K562 (cell line): ENCODE measurements at regions not wholly inside any gene's neighbourhood (a gene's known extent, or its start where the extent isn't known, plus 50 kb on each side); places are given as distances from the start of the nearest gene placed in this dataset.
A peak's percentile ranks its signal among the peaks of the same experiment; 100 is the strongest.

Experiments
- ATAC-seq: fragments of 200-7000 bp; cut with Tn5 transposase; 3 replicates; pipeline ENCODE4 v1.9.1; 2020; ENCODE audit warnings: moderate library complexity
- BruUV-seq: library from RNA; stranded (reverse); fragments of 400-500 nt; replicated peaks from 2 replicates; lab custom pipeline; 2021; lab: Mats Ljungman, UMichigan
- CTCF ChIA-PET: fragments of 300-600 bp; formaldehyde crosslinking; extraction: SDS; loops from one replicate; lab custom pipeline; 2021; ENCODE audit warnings: low intra/inter-chr PET ratio; lab: Yijun Ruan, JAX
- POLR2A ChIA-PET: fragments of 300-600, 350-650 bp; sonication (Branson Sonifier 250); formaldehyde crosslinking; extraction: SDS; loops from one replicate; lab custom pipeline; 2021; ENCODE audit warnings: antibody characterized with exemption, inconsistent platforms; lab: Yijun Ruan, JAX
- DNase-seq, 4 experiments: peaks; one replicate each; pipeline versions ENCODE4 v3.0.0 to v3.0.0-alpha.2; 2011 to 2018; ENCODE audit warnings: low spot score in 3 of 4, mixed read lengths in 3 of 4; ENCODE audit errors: extremely low read depth in 1 of 4
- FAIRE-seq: peaks from 2 replicates; lab custom pipeline; 2011; peaks lifted over from hg19 to GRCh38; lab: Jason Lieb, UNC
- H2AFZ ChIP-seq: 2 replicates; pipeline ENCODE4 v1.6.0; 2011; ENCODE audit warnings: low read depth, low read length, control low read depth, inconsistent platforms
- H3K27ac ChIP-seq: fragments of 200-600 bp; 3 replicates; pipeline ENCODE4 v1.8.0; 2011; ENCODE audit warnings: low read depth, mild to moderate bottlenecking, control low read depth, inconsistent platforms, low read length, moderate library complexity, mixed read lengths; ENCODE audit errors: extremely low read depth
- H3K27me3 ChIP-seq, 2 experiments: fragments of 300-600 bp in 1 of 2; 2 replicates in 1 of 2; 3 replicates in 1 of 2; pipeline versions ENCODE4 v1.6.0 to v1.8.0; 2011; ENCODE audit warnings: inconsistent platforms in 2 of 2, low read length in 2 of 2, mild to moderate bottlenecking in 1 of 2, mixed read lengths in 1 of 2, moderate library complexity in 1 of 2; ENCODE audit not compliant: control insufficient read depth in 2 of 2, insufficient read depth in 2 of 2
- H3K36me3 ChIP-seq: fragments of 300-600 bp; 3 replicates; pipeline ENCODE4 v1.8.0; 2011; ENCODE audit warnings: mild to moderate bottlenecking, low read length, inconsistent platforms; ENCODE audit not compliant: control insufficient read depth, insufficient read depth
- H3K4me1 ChIP-seq, 2 experiments: fragments of 200-600 bp in 1 of 2; replicated peaks in 1 of 2; 2 replicates in 1 of 2; 3 replicates in 1 of 2; pipeline versions ENCODE4 v1.5.1 to v1.8.0; 2011; ENCODE audit warnings: inconsistent platforms in 2 of 2, low read length in 2 of 2, mild to moderate bottlenecking in 1 of 2, mixed read lengths in 1 of 2, moderate library complexity in 1 of 2; ENCODE audit not compliant: control insufficient read depth in 2 of 2, insufficient read depth in 2 of 2
- H3K4me2 ChIP-seq: 2 replicates; pipeline ENCODE4 v1.6.1; 2011; ENCODE audit warnings: low read length, control low read depth, inconsistent platforms, mixed read lengths; ENCODE audit not compliant: insufficient read depth
- H3K4me3 ChIP-seq: fragments of 200-600 bp; sonication (generic), shearing (Covaris generic); 2 replicates; pipeline ENCODE4 v1.5.1; 2016; ENCODE audit warnings: control low read depth, inconsistent platforms
- H3K79me2 ChIP-seq: fragments of 200-600 bp; 3 replicates; pipeline ENCODE4 v1.8.0; 2011; ENCODE audit warnings: low read length, inconsistent platforms; ENCODE audit not compliant: control insufficient read depth, insufficient read depth
- H3K9ac ChIP-seq, 2 experiments: 2 replicates each; pipeline versions ENCODE4 v1.6.0 to v1.6.1; 2011; ENCODE audit warnings: low read depth in 2 of 2, low read length in 2 of 2, control low read depth in 1 of 2, inconsistent platforms in 1 of 2, mild to moderate bottlenecking in 1 of 2, mixed read lengths in 1 of 2; ENCODE audit not compliant: insufficient read depth in 1 of 2
- H3K9me1 ChIP-seq: one replicate; pipeline ENCODE4 v1.6.0; 2011; ENCODE audit warnings: inconsistent platforms, mild to moderate bottlenecking, low read length, moderate library complexity; ENCODE audit not compliant: control insufficient read depth, insufficient read depth
- H3K9me3 ChIP-seq: replicated peaks from 2 replicates; pipeline ENCODE4 v1.5.1; 2011; ENCODE audit warnings: low read depth, low read length, inconsistent platforms; ENCODE audit not compliant: control insufficient read depth, insufficient read depth
- H4K20me1 ChIP-seq: replicated peaks from 2 replicates; pipeline ENCODE4 v1.6.1; 2011; ENCODE audit warnings: low read length, inconsistent platforms, mixed read lengths; ENCODE audit not compliant: control insufficient read depth, insufficient read depth
- ARID2 ChIP-seq: fragments of 450-650 bp; IDR thresholded peaks from 2 replicates; pipeline ENCODE4 v1.6.1; 2017; ENCODE audit warnings: antibody characterized with exemption, mild to moderate bottlenecking
- CBX3 ChIP-seq, 2 experiments: IDR thresholded peaks; 1 replicate in 1 of 2; 2 replicates in 1 of 2; pipeline ENCODE4 v1.6.1; 2012; ENCODE audit warnings: inconsistent platforms in 2 of 2, low read length in 2 of 2, borderline replicate concordance in 1 of 2, control low read depth in 1 of 2
- DACH1 ChIP-seq: fragments of 450-650 bp; IDR thresholded peaks from 2 replicates; pipeline ENCODE4 v1.6.1; 2018; ENCODE audit not compliant: partially characterized antibody
- GABPB2 ChIP-seq: fragments of 250-450 bp; sonication (Bioruptor Pico); conservative IDR thresholded peaks from 2 replicates; pipeline ENCODE4 v1.5.1; 2021; ENCODE audit warnings: mild to moderate bottlenecking
- HDAC3 ChIP-seq: fragments of 450-650 bp; IDR thresholded peaks from 2 replicates; pipeline ENCODE4 v1.6.1; 2018; ENCODE audit warnings: borderline replicate concordance, mild to moderate bottlenecking, moderate library complexity; ENCODE audit not compliant: partially characterized antibody
- MCM3 ChIP-seq: fragments of 450-650 bp; IDR thresholded peaks from 2 replicates; pipeline ENCODE4 v1.6.1; 2016
- MTF1 ChIP-seq: fragments of 250-450 bp; sonication (Bioruptor Pico); IDR thresholded peaks from 2 replicates; pipeline ENCODE4 v1.9.0; 2021; ENCODE audit warnings: moderate library complexity, mild to moderate bottlenecking, inconsistent platforms, borderline replicate concordance
- MYBL2 ChIP-seq, 2 experiments: fragments of 450-650 bp in 1 of 2; sonication (generic) in 1 of 2; formaldehyde crosslinking in 1 of 2; IDR thresholded peaks; 2 replicates each; pipeline versions ENCODE4 v1.6.1 to v1.8.1; 2017 to 2022; ENCODE audit warnings: borderline replicate concordance in 1 of 2, inconsistent platforms in 1 of 2, low read depth in 1 of 2, mild to moderate bottlenecking in 1 of 2, missing genetic modification reagents in 1 of 2, moderate library complexity in 1 of 2
- SMARCB1 ChIP-seq: IDR thresholded peaks from 2 replicates; pipeline ENCODE4 v1.6.1; 2011; ENCODE audit warnings: improper control_type of control experiment, low read depth; ENCODE audit not compliant: insufficient read length
- TRIM24 ChIP-seq, 2 experiments: fragments of 450-650 bp; IDR thresholded peaks; 2 replicates each; pipeline ENCODE4 v1.6.1; 2016
- TRIM28 ChIP-seq: fragments of 450-650 bp; IDR thresholded peaks from 2 replicates; pipeline ENCODE4 v1.6.1; 2017
- U2AF1 ChIP-seq: fragments of 200-400 bp; formaldehyde crosslinking; optimal IDR thresholded peaks from 2 replicates; pipeline ENCODE3; 2017; ENCODE audit warnings: mild to moderate bottlenecking, low read depth, low read length, moderate library complexity
- WGBS: fragments of 100-300 bp; shearing (Covaris generic); methylation state at CpG from one replicate; pipeline ENCODE4 v1.1.6; 2016; ENCODE audit warnings: low coverage, mixed read lengths; ENCODE audit not compliant: insufficient coverage; ENCODE audit errors: missing lambda C conversion rate; 5-methylcytosine and 5-hydroxymethylcytosine counted together
- in situ Hi-C: fragments of 300-500 bp; cut with MboI; formaldehyde crosslinking; loops from 4 replicates; pipeline ENCODE4 v1.15.0; 2018; ENCODE audit warnings: inconsistent platforms, mixed read lengths
- intact Hi-C: fragments of 100-400 bp; cut with micrococcal nuclease; formaldehyde crosslinking; loops from 2 replicates; pipeline ENCODE4 v1.14.2; 2022

GRCh38 chr12:33649992-33650391 lies 210.4 kb upstream of the SYT10 start:
- BruUV-seq: no TSS peak
- Histone ChIP-seq H3K9me3 (peaks cover 3% of the 10 kb centered on the region; the same call in 1 of the 2 replicates), H3K4me2 (no peak overlapping the region), H3K9me1 (no peaks in the 10 kb centered on the region), H3K79me2 (no peaks in the 10 kb centered on the region), H3K4me1 (no peaks in the 10 kb centered on the region; a peak in 1 of 5 replicates), H4K20me1 (no peaks in the 10 kb centered on the region), H3K9ac (no peak overlapping the region), H3K27ac (no peak overlapping the region), H2AFZ (no peak overlapping the region), H3K4me3 (no peak overlapping the region), H3K27me3 (no peaks in the 10 kb centered on the region), H3K36me3 (no peaks in the 10 kb centered on the region)
- 72% methylated on average over 4 of the region's 4 CpGs for WGBS
- intact Hi-C loops: no loop called here
- in situ Hi-C loops: no loop called here
- TF ChIP-seq GABPB2 (CRISPR knock-in tag) (no peak), SMARCB1 (no peak), MTF1 (CRISPR knock-in tag) (no peak), ARID2 (no peak), MCM3 (no peak), HDAC3 (no peak), U2AF1 (no peak), DACH1 (no peak)
- no peak for DNase-seq
- ChIA-PET CTCF (no interaction called here), POLR2A (no interaction called here)
- no peak for FAIRE-seq
- ATAC-seq: no peak

- no peaks in the 10 kb centered on the region for H3K27me3 ChIP-seq
- no peaks in the 10 kb centered on the region for H3K9me1 ChIP-seq
- no peak overlapping the region for H3K27ac ChIP-seq
- CTCF ChIA-PET: no interaction called here
- H4K20me1 ChIP-seq: no peaks in the 10 kb centered on the region
- no peaks in the 10 kb centered on the region for H3K36me3 ChIP-seq
- H2AFZ ChIP-seq: no peak overlapping the region
- no peaks in the 10 kb centered on the region; a peak in 1 of 5 replicates for H3K4me1 ChIP-seq
- DNase-seq (no peak), FAIRE-seq (no peak), ATAC-seq (no peak)
- intact Hi-C loops: no loop called here
- no peaks in the 10 kb centered on the region for H3K79me2 ChIP-seq
- H3K9me3 ChIP-seq: peaks cover 3% of the 10 kb centered on the region; the same call in 1 of the 2 replicates
- POLR2A ChIA-PET: no interaction called here
- no peak overlapping the region for H3K9ac ChIP-seq
- BruUV-seq: no TSS peak
- TF ChIP-seq TRIM28: 0 out of 2 replicates have a peak, but pooled peaks have one; percentile 55
- no peak for TF ChIP-seq MYBL2 (IDR thresholded peaks at IDR 0.05; ENCODE audit: low read depth)
- no peak for TF ChIP-seq MYBL2 (CRISPR knock-in tag; IDR thresholded peaks at IDR 0.05; ENCODE audit: borderline replicate concordance)
- peak in 1 of 2 experiments; percentile 81; a peak in 1 of 3 replicates for TF ChIP-seq CBX3 (IDR thresholded peaks at IDR 0.05; ENCODE audit: borderline replicate concordance in 1 of 2, low read length in 2 of 2)
- peak; percentile 46 to 48; a peak in 1 of 4 replicates for TF ChIP-seq TRIM24 (IDR thresholded peaks at IDR 0.05)
- in situ Hi-C loops: no loop called here
- no peak overlapping the region for H3K4me3 ChIP-seq
- H3K4me2 ChIP-seq: no peak overlapping the region
Observed at GRCh38 chr12:33650832-33651231, 211.2 kb upstream of the SYT10 start.
